RWPE2 (cell line): ENCODE measurements at regions not wholly inside any gene's neighbourhood (a gene's known extent, or its start where the extent isn't known, plus 50 kb on each side); places are given as distances from the start of the nearest gene placed in this dataset.

Experiments used
- ATAC-seq: fragments of 200-7000 bp; cut with Tn5 transposase; 3 replicates; pipeline ENCODE4 v1.9.1; 2021; ENCODE audit warnings: low read depth
- DNase-seq: peaks from one replicate; pipeline ENCODE4 v3.0.0-alpha.2; 2020; ENCODE audit warnings: low spot score
- H3K27ac ChIP-seq: fragments of 450-650 bp; 2 replicates; pipeline ENCODE4 v1.5.1; 2017; ENCODE audit warnings: mild to moderate bottlenecking; ENCODE audit not compliant: poor library complexity, severe bottlenecking
- H3K27me3 ChIP-seq: fragments of 250-450 bp; sonication (Bioruptor Pico); 2 replicates; pipeline ENCODE4 v1.5.1; 2021; ENCODE audit warnings: mild to moderate bottlenecking, moderate library complexity; ENCODE audit not compliant: insufficient read depth, poor library complexity, severe bottlenecking
- H3K36me3 ChIP-seq: fragments of 250-450 bp; sonication (Bioruptor Pico); 2 replicates; pipeline ENCODE4 v1.5.1; 2020; ENCODE audit warnings: low read depth, mild to moderate bottlenecking, moderate library complexity
- H3K4me1 ChIP-seq: fragments of 250-450 bp; sonication (Bioruptor Pico); 2 replicates; pipeline ENCODE4 v1.5.1; 2021; ENCODE audit warnings: mild to moderate bottlenecking, moderate library complexity; ENCODE audit not compliant: insufficient read depth, poor library complexity, severe bottlenecking
- H3K4me3 ChIP-seq: fragments of 250-450 bp; sonication (Bioruptor Pico); 2 replicates; pipeline ENCODE4 v1.5.1; 2021; ENCODE audit warnings: mild to moderate bottlenecking, moderate library complexity; ENCODE audit not compliant: severe bottlenecking
- H3K9me3 ChIP-seq: fragments of 250-450 bp; sonication (Bioruptor Pico); 2 replicates; pipeline ENCODE4 v1.5.1; 2021; ENCODE audit warnings: mild to moderate bottlenecking, moderate library complexity; ENCODE audit not compliant: severe bottlenecking
- TF ChIP-seq, protein P1 (sequence below): fragments of 450-650 bp; IDR thresholded peaks from one replicate; pipeline ENCODE4 v1.5.1; 2017; ENCODE audit warnings: mild to moderate bottlenecking, moderate library complexity; ENCODE audit not compliant: poor library complexity, severe bottlenecking

DNA sequence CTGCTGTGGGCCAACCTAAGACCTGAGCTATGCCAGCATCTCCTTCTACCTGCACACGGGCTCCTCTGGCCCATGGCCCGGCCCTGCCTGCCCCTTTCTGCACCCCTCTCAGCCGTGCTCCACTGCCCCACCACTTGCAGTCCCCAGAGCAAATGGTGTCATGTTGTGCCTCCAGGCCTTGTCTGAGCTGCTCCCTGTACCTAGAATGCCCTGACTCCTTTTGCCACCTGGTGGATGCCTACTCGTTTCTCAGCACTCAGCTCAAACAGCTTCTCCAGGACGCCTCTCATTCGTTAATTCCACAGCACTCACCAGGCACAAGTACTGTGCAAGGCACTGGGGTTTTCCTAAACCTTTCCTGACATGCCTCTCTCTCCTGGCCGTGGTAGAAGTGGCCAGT lies 63.2 kb upstream of the PNMA1 start:
- ATAC-seq (peak; percentile 59; the same call in 2 of the 3 replicates), DNase-seq (no peak)
- Histone ChIP-seq H3K36me3 (no peaks in the 10 kb centered on the region), H3K4me1 (peaks cover 4% of the 10 kb centered on the region), H3K27ac (no peak overlapping the region), H3K4me3 (no peak overlapping the region), H3K9me3 (no peaks in the 10 kb centered on the region), H3K27me3 (no peaks in the 10 kb centered on the region)
- TF ChIP-seq, protein P1, sequence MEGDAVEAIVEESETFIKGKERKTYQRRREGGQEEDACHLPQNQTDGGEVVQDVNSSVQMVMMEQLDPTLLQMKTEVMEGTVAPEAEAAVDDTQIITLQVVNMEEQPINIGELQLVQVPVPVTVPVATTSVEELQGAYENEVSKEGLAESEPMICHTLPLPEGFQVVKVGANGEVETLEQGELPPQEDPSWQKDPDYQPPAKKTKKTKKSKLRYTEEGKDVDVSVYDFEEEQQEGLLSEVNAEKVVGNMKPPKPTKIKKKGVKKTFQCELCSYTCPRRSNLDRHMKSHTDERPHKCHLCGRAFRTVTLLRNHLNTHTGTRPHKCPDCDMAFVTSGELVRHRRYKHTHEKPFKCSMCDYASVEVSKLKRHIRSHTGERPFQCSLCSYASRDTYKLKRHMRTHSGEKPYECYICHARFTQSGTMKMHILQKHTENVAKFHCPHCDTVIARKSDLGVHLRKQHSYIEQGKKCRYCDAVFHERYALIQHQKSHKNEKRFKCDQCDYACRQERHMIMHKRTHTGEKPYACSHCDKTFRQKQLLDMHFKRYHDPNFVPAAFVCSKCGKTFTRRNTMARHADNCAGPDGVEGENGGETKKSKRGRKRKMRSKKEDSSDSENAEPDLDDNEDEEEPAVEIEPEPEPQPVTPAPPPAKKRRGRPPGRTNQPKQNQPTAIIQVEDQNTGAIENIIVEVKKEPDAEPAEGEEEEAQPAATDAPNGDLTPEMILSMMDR: peak; percentile 33

DNA sequence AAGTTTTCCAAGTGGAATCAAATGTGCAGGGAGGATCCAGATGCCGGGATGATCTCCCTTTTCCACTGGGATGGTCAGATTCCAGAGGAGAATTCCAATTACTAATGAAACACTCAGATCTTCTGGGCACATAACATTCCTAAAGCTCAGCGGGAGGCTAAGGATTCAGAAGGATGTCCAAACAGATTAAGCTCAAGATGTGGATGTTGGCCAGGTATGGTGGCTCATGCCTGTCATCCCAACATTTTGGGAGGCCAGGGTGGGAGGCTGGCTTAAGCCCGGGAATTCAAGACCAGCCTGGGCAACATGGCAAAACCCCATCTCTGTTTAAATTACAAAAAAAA lies 62.0 kb upstream of the PNMA1 start:
- H3K27me3 ChIP-seq: no peaks in the 10 kb centered on the region
- H3K4me3 ChIP-seq: no peak overlapping the region
- H3K4me1 ChIP-seq: peaks cover 17% of the 10 kb centered on the region
- no peaks in the 10 kb centered on the region for H3K9me3 ChIP-seq
- H3K27ac ChIP-seq: no peak overlapping the region
- H3K36me3 ChIP-seq: no peaks in the 10 kb centered on the region
- TF ChIP-seq, protein P1: no peak
- DNase-seq (no peak), ATAC-seq (no peak)

DNA sequence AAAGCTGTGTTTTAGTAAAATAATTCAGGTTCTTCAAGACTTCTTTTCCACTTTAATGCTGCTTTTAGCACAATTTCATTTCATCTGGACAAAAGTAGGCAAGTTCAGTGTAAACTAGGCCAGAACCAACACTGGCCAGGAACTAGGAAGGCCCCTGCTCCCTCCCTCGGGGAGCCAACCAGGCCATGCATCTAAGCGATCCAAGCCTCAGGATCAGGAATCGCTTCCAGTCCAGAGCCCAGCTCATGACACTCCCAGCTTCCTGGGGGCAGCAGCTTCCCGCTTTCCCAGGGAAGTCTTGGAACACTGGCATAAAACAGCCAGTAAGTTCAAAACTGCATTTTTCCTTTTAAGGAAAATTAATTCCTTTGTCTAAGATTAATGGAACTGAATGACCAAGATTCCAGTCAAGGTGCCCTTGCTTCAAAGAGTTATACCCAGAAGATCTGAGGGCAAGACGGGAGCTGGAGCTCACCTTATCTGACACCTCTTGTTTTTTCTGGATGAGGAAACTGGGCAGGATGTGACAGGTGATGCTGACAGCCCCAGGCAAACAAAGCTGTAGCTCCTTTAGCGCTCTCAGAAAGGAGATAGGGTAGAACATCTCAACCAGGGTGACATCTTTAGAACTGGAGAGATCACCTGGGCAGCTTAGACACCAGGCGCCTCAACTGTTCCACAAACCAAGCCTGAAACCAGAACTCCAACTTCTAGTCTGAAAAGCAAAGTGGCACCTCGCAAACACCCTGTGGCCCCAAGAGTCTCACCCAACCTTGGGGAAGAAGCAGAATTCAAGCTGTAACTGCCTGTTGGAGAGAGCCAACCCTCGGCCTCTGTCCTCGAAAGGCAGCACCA lies 61.4 kb upstream of the PNMA1 start:
- no peak for DNase-seq
- Histone ChIP-seq H3K9me3 (no peaks in the 10 kb centered on the region), H3K36me3 (no peaks in the 10 kb centered on the region), H3K27ac (no peak overlapping the region), H3K4me1 (peaks cover 18% of the 10 kb centered on the region), H3K27me3 (no peaks in the 10 kb centered on the region), H3K4me3 (no peak overlapping the region)
- TF ChIP-seq, protein P1: no peak
- no peak for ATAC-seq

DNA sequence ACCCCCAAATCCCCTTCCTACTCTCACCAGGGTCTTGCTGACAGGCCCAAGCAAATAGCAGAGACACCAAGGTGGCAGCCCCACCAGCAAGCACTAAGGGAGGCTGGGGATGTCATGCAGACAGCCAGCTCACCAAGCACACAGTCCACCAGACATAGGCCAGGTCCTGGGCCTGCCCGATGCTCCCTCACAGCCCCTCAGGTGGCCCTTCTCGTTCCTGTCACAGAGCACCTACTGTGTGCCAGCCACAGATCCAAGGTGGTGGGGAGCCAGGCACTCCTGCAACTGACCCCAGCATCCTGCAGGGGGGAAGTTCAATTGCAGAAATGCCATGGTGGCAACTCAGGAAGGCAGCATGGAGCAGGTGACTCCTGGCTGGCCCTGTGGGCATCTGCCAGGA lies 60.5 kb upstream of the PNMA1 start:
- ATAC-seq: no peak
- Histone ChIP-seq H3K36me3 (no peaks in the 10 kb centered on the region), H3K27ac (peak overlapping the region; percentile 4), H3K27me3 (no peaks in the 10 kb centered on the region), H3K4me1 (peaks cover 18% of the 10 kb centered on the region), H3K9me3 (no peaks in the 10 kb centered on the region), H3K4me3 (no peak overlapping the region)
- DNase-seq: no peak
- TF ChIP-seq, protein P1: no peak

DNA sequence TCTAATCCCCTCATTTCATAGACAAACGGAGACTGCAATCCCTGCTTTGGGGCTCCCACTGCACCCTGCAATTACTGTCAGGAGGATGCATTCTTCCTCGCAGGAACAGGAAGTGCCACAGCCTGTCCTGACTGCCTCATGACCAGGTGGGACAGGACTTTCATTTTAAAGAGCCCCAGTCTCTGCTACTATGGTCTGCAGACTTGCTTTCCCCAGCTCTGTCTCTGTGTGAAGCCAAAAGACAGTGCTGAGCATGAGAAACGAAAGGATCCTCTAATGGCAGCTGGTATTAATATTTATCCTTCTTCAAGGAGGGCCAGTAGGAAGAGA lies 60.0 kb upstream of the PNMA1 start:
- no peak for ATAC-seq
- DNase-seq: no peak
- TF ChIP-seq, protein P1: no peak

More for the DNA sequence above, 60.0 kb upstream of the PNMA1 start:
- H3K27ac ChIP-seq: peak overlapping the region; percentile 4
- no peaks in the 10 kb centered on the region for H3K9me3 ChIP-seq
- H3K4me3 ChIP-seq: no peak overlapping the region
- peaks cover 21% of the 10 kb centered on the region for H3K4me1 ChIP-seq
- no peaks in the 10 kb centered on the region for H3K27me3 ChIP-seq
- no peaks in the 10 kb centered on the region for H3K36me3 ChIP-seq
